Effector CD4-positive, alpha-beta T cell (primary cell): ENCODE measurements at regions not wholly inside any gene's neighbourhood (a gene's known extent, or its start where the extent isn't known, plus 50 kb on each side); places are given as distances from the start of the nearest gene placed in this dataset.

Source experiments
- DNase-seq: peaks from one replicate; pipeline ENCODE4 v3.0.0-alpha.2; 2020

DNA sequence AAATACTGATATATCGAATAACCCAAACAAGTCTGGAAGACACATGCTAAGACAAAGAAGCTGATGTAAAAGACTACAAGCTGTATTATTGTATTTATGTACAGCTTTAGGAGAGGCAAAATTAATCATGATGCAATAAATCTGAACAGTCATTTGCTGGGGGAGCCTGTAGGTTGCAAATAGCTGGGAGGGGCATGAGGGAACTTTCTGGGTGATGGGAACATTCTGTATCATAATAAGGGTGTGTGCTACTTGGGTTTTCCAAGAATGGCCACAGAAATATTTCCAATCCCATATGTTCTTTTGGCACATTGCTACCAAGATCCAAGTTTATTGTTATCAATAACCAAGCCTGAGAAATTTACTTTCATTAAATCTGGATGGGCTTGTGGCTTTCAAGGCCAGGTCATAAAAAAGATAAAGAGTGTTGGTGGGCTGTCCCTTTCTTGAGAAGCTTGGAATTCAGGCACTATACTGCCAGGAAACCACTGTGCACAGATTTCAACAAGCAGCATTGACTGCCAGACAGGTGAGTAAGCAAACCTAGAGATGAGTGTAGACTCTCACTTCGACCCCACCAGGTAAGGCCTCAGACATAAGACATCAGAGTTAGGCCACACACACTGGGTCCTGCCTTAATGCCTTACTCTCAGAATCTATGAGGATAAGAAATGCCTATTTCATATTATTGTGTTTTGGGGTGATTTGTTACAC lies 629.7 kb upstream of the FZD8 start:
- DNase-seq, result no peak

DNA sequence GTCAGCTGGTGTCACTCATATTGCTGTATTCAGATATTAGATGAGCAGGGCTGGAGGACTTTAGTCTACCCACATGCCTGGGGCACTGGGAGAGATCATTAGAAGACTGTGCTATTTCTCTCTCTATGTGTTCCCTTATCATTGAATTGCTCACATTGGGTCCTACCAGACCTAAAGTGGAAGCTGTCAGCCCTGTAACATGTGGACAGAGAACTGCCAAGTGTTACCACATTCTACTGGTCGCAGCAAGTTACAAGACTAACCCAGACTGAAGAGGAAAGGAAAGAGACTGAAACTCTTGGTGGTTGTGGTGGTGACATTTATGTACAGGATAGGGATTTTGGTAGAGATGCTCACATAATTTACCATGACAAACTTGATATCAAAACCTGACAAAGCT lies 627.1 kb upstream of the FZD8 start:
- no peak for DNase-seq

DNA sequence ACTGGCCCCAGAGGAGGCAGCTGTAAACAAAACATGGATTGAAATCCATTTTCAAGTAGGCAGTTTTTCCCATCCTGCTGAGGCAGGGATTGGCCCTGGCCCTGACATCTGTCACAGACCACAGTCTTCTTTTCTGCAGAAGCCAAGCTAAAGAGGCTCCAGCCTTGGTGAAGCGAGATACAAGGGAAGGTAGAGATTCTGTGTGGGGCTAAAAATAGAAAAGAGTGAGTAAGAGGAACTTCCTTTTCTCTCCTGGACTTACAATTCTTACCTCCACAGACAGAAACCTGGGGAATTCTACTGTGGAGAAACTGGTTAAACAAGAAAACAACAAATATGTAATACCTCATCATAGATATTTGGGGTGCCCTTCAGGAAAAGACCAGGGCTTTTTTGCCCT lies 624.8 kb upstream of the FZD8 start:
- DNase-seq, result no peak

DNA sequence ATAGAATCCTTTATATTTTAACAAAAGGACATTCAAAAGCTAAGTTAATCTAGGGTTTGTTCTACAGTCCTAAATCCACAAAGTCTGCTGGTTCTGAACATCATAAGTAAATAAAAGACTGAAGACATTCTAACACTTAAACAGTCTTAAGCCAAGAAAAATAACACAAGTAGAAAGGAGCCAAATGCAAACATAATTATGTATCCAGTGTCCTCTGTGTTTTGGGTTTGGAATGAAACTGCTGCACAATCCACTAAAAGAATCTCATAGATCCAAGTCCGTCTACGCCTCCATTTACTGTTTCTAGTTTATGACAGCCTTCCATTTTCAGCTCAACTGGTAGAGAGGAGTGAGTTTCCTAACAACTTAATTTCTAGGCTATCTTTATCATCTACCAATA lies 623.6 kb upstream of the FZD8 start:
- DNase-seq, result no peak

DNA sequence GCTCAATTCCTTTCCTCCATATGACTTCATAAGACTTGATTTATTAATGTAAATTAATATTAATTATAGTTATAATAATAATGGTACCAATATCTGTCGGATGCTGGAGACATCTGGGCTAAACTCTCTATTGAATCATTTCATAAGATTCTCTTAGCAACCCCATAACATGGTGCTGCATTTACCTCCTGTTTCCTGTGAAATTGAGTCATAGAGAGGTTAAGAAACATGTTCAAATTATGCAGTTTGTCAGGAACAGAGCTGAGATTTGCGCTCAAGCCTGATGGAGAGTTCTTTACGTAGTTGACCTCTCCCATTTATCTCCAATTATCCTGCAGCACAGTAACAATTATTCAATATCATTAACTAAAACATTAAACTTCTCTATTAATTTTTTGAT lies 621.8 kb upstream of the FZD8 start:
- DNase-seq, result no peak

DNA sequence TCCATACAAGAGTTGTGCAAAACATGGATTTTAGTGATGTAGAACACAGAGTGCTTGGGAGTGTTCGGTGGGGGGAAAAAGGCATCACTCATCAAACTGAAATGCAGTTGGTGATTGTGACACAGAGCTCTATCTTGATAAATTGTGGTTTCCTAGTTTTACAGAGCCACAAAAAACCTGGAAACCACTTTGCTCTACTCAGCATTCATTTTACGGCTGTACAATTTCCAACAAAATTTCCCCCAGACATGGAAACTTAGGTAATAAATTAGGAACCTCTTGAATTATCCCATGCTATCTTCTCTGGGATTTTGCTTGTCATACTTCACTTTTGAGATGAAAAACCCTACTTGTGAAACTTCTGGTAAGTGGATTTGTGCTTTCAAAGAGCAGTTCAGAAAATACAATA lies 614.9 kb upstream of the FZD8 start:
- no peak for DNase-seq

DNA sequence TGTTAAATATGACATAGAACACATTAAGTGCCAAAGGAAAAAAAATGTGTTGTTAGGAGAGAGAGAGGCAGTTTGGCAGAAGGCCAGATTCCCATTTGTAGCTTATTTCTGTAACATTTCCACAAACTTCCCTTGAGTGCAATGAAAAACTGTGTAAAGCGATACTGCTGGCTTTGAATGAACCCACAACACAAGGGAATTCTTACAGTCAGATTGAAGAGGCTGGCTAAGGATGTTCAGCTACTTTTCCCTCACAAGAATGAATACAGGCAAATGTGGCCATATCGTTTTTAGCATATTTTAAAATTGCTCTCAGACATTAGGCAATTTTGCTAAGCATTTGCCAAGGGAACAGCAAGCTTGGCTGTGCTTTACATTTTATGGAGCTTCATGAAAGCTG lies 614.1 kb upstream of the FZD8 start:
- no peak for DNase-seq

DNA sequence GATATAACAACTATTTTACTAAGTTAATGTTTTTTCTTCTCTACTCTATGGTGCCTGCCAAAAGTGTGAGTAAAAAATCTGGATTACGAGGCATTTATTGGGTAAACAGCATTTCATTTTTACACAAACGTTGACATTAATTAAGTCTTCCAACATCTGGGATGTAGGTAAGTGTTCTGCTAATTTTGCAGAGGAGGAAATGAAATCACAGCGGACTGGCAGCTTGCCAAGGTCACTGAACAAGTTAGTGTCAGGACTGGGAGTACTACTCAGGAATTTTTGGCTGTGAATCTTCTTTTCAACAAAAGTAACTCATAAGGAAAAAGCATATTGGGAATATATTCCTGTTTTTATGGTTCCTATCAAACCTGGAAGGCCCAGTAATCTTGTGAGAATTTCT lies 612.1 kb upstream of the FZD8 start:
- DNase-seq, result no peak

DNA sequence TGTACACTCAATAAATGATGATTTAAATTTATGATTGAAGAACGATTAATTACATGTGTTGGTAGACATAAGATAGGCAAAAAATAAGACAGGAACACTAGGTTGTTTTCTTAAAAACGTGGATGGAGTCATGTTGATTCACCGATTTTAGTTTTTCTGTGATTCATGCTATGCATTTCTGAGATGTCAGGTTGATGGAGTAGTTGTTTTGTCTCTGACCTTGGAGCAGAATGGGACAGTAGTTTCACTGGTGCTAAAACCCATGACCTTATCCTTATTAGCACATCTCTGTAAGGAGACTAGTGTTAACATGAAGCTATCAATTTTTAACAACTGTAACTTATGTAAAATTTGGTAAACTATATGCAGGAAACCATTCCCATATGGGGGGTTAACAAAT lies 611.6 kb upstream of the FZD8 start:
- DNase-seq, result no peak

DNA sequence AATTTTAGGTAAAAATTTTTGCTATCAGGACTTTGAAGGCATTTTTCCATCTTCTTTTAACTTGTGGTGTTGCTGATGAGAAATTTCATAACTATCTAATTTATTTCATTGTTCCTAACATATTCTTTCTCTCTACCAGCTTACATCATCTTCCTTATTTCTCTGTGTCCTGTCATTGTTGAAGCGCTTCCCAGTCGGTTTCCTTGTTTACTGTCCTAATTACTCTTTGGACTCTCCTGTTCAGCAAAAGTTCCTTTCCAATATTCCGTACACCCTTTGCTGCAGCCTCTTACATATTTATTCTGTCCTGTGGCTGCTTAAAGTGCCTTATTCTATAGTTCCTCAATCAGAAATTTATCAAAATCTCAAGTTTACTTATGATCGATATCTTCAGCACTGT lies 609.0 kb upstream of the FZD8 start:
- DNase-seq, result no peak

DNA sequence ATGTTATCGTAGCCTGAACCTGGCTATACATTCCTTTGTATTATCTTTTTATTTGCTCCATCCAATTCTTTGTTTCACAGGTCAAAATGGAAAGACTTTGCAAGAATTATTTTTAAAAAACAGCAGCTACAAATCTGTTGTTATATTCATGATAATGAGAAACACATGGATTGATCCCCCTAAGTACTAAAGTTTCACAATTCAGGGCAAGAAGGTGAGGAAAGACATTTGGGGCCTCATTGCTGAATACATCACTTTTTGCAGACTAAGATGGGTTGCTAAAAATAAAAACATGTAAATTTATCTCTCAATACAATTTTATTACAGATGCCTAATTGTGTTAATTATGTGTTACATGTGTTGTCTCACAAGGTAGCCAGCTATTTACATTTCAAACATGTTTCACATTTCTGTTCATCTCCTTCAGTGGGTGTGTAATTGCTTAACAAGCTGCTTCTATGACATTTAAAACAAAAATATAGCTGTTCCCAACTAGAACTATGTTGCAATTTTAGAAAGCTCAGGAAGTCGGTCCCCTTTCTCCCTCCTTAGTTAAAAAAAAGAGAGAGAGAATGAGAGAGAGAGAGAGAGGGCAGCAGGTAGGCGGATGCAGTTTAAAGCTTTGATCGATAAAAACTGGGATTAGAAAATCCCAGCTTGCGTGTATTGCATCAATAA lies 606.3 kb upstream of the FZD8 start:
- DNase-seq, result no peak

DNA sequence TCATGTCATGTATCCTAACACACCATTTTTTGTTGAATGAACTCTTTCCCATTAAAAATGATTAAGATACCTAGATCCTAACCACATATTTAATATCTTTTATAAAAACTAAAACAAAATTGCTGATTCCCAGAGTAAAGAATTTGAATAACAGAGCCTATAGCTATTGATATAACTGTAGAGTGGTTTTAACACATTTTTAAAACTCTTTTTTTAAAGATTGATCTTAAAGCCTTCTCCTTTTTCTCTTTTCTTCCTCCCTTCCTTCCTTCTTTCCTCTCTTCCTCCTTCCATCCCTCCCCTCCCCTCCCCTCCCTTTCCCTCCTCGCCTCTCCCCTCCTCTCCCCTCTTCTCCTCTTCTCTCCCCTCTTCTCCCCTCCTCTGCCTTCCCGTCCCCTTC lies 605.4 kb upstream of the FZD8 start:
- no peak for DNase-seq

DNA sequence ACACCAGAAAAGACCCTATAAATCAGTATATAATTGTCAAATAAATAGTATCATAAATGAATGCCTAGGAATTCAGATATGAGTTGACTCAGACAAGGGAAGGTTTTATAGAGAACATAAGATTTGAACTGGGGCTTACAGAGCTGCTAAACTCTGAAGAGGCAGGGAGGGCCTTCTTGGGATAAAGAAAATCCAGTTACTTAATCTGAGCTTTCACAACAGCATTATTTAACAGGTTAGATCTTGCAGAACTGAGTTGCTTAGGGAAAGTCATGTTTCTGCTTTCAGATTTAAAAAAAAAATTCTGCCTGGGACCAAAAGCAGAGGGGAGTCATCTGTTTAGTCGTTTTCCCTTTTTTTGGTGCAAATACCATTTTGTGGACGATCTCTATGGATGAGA lies 594.8 kb upstream of the FZD8 start:
- DNase-seq, result no peak

DNA sequence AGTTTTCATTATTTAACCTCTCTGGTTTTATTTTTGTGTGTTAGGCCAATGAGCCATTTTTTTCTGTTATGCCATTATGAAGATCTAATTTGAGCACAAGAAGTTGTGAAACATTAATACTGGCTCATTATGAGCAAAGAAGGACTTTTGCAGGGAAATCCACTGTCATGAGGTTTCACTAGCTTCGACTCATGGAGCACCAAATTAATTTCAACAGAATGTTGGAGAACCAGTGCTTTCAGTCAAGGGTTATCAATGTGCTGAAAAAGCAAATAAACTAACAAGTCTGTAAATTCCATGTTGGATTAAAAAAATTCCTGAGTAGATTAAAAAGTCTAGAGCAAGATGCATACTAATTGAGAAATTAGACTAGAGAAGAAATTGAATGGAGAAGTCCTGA lies 594.2 kb upstream of the FZD8 start:
- no peak for DNase-seq

DNA sequence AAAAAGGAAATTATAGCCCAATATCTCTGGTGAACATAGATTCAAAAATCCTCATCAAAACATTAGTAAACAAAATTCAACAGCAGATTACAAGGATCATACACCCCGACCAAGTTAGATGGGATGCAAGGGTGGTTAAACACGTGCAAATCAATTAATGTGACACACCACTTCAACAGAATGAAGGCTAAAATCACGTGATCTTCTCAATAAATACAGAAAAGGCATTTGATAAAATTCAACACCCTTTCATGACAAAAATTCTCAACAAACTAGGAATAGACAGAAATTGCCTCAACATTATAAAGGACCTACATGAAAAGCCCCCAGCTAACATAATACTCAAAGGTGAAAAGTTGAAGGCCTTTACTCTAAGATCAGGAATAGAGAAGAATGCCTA lies 590.8 kb upstream of the FZD8 start:
- DNase-seq, result no peak

DNA sequence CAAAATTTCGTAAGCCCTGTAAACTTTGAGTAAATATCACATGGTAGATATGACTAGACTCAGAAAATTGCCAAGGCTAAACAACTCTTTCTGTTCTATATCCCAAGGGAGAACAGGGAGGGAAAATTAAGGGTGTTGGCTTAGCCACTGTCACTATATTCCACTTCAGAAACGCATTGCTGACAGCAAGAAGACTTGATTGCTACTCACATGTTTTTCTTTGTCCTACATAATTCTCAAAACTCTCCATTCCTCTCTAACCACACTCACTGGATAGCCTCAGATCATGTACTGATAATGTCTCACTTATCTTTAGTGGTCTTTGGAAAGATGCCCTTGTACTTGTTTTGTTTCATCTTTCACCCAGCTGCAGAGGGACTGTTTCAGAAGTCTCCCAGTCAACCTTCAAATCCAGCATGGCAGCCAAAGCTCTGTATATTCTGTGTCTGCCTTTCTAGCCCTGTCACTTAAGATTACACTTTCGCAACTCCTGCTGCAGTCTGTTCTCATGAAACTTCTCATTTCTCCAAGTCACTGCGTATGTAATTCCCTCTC lies 582.4 kb upstream of the FZD8 start:
- DNase-seq, result no peak

DNA sequence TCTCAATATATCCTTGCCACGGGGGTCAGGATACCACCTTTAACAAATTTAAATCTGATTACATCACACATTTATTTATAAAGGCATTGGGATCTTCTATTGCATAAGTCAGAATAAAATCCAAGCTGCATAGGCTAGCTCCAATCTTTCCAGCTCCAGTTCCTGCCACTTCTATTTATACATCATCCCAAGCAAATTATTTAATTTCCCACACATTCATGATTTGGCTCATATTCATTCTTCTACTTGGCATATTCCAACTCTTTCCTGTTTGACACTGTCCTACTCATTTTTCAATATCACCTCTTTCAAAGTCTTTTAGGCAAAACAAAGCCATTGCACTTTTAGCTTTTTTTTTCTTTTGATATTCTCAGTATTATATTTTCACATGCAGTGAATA lies 579.0 kb upstream of the FZD8 start:
- no peak for DNase-seq

DNA sequence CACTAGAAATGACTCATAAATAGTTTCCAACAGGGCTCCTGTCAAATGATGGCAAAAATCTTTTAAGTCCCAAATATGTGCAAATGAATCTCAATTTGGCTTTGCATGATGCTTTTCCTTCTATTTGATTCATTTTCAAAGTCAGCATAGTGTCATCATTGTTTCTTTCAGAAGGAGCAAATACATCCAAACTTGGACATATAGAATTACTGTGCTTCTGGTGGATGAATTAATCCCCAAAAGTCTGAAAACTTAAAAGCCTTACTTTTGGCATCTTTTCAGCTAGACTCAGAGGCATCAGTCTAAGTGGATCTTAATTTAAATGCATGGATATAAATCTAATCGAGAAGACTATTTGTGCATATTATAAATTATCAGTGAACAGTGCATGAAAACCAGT lies 578.1 kb upstream of the FZD8 start:
- no peak for DNase-seq

DNA sequence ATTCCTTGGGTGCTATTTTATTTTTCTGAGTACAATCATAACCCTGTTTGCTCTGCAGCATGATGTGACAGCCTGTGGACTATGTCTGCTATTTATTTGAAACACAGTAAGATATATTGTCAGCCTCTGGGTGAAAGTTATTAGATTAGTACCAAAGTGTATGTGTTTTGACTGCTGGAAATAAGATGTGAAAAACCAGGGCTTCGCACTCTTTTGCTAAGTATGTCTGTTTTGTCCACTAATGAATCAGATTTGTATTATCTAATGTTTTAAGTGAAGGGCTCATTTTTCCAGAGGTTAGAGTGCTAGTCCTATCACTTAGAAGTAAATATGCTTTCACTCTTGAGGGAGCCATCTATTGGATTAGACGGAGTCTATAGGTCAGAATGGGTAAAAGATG lies 569.8 kb upstream of the FZD8 start:
- DNase-seq, result no peak

DNA sequence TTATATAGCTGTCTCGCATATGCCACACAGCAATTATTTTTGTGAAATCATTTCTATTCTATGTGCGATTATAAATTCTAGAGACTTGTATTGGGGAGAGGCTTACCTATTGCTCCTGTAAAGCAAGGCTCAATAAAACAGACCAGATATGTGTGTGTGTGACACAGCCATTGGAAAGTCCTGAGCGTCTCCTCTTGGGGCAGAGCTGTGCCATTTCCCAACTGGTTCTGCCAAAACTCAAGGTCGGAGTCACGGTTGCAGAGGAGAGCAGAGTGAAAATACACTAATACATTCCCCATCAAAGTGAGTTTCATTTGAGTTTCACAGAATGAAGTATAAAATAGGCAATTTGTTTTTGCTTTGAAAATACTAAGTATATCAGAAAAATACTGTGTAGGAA lies 567.4 kb upstream of the FZD8 start:
- no peak for DNase-seq

DNA sequence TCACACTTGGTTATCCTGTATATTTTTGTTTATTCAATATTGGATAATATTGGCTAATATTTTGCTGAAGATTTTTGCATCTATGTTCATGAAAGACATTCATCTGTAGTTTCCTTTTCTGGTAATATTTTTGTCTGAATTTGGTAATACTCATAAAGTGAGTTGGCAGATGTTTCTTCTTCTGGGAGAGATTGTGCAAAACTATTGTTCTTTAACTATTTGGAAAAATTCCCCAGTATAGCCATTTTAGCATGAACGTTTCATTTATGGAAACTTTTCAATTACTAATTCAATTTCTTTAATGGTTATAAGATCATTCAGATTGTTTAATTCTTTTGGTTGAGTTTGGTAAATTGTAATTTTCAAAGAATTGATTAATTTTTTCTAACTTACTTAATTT lies 560.8 kb upstream of the FZD8 start:
- no peak for DNase-seq

DNA sequence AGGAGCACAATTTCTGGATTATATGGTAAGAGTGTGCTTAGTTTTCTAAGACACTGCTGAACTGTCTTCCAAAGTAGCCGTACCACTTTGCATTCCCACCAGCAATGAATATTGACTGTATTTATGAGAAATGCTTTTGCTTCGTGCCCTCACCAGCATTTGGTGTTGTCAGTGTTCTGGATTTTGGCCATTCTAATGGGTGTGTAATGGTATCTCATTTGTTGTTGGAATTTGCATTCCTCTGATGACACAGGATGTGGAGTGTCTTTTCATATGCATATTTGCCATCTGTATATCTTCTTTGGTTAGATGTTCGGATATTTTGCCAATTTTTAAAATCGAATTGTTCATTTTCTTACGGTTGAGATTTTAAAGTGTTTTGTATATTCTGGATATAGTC lies 558.5 kb upstream of the FZD8 start:
- DNase-seq, result no peak

DNA sequence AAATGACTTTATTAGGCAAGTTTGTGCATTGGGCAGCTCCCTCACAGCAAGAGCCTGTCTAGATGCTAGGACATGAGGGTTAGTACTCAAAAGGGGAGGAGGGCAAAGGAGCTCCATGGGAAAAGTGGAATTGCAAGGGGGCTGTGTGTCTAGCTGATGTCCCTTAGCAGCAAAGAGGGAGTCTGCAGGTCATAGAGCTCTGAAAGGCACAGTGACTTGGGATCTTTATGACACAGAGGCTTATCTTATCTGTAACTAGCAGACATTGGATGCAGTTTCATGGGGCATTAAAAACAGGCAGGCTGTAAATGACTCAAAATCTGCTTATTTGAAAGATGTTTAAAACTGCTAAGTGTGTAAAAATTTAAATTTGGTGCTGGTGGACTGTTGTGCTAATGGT lies 556.2 kb upstream of the FZD8 start:
- no peak for DNase-seq

DNA sequence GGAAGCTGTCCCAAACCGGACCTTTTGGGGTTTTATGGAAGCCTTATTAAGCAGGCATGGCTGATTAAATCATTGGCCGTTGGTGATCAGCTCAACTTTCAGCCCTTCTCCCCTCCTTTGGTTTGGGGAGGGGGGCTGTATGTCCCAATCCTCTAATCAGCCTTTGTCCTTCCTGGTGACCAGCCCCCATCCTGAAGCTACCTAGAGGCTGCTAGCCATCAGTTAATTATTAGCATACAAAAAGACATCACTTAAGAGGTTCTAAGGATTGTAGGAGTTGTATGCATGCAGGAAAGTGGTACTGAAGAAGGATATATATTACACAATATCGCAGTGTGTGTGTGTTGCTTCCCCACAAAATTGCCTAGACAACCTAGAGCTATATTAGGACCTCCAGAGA lies 553.3 kb upstream of the FZD8 start:
- no peak for DNase-seq

DNA sequence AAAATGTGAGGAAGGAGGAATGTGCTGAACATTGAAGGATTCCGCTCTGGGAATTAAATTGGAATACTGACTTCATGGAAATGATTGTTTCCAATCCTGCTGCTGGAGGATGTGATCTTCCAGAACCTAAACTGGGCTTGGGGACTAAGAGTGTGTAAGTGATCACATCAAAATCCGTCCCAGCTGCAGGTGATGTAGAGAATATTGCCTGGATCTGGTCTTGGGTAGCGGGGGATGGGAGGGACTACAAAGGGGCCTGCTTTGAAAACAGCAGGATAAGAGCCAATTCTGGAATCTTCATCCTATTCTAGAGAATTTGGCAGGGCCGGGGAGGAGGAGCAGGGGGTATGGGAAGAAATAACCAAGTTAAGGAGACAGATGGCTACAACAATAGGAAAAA lies 552.2 kb upstream of the FZD8 start:
- DNase-seq, result no peak
